Adrenal gland (tissue), 9 donors: ENCODE measurements at regions not wholly inside any gene's neighbourhood (a gene's known extent, or its start where the extent isn't known, plus 50 kb on each side); places are given as distances from the start of the nearest gene placed in this dataset.
"Not testable (repeated sequence)": the region's sequence is repeated elsewhere in the genome, so short reads cannot be mapped to it uniquely, and the experiment has no call there.

Experiments used
- DNase-seq, 7 donors: peaks; one replicate each; pipeline ENCODE4 v3.0.0-alpha.2; 2019 to 2020
- H3K27ac ChIP-seq, 5 donors: fragments of 200-600 bp; sonication (generic) in 4 of 5; 1 replicate in 3 of 5; 2 replicates in 2 of 5; pipeline versions ENCODE4 v1.5.1 to v1.8.0; 2016 to 2020; ENCODE audit warnings: mild to moderate bottlenecking in 1 of 5
- H3K27me3 ChIP-seq: fragments of 200-600 bp; 2 replicates; pipeline ENCODE4 v1.8.0; 2021
- H3K36me3 ChIP-seq, 2 donors: fragments of 200-600 bp; replicated peaks in 1 of 2; 1 replicate in 1 of 2; 2 replicates in 1 of 2; pipeline versions ENCODE4 v1.5.1 to v1.8.0; 2018 to 2022
- H3K4me1 ChIP-seq, 2 donors: fragments of 200-600 bp; replicated peaks in 1 of 2; 1 replicate in 1 of 2; 2 replicates in 1 of 2; pipeline versions ENCODE4 v1.5.1 to v1.8.0; 2018 to 2021
- H3K4me3 ChIP-seq, 4 donors: fragments of 200-600 bp; sonication (generic) in 3 of 4; one replicate each; pipeline ENCODE4 v1.5.1; 2016 to 2018
- H3K9me3 ChIP-seq, 3 donors: fragments of 200-600 bp; sonication (generic) in 1 of 3; replicated peaks in 1 of 3; 1 replicate in 2 of 3; 2 replicates in 1 of 3; pipeline versions ENCODE4 v1.5.1 to v1.8.0; 2016 to 2021
- POLR2A ChIP-seq, 2 donors: fragments of 450-650 bp; IDR thresholded peaks; one replicate each; pipeline ENCODE4 v1.6.1; 2017; ENCODE audit warnings: antibody characterized with exemption in 2 of 2, mild to moderate bottlenecking in 2 of 2, moderate library complexity in 1 of 2
- WGBS, 4 donors: extraction: QIAGEN DNeasy Blood & Tissue Kit in 2 of 4; methylation state at CpG; one replicate each; pipeline versions ENCODE4 v1.1.5 to v1.1.7; 2013 to 2017; 5-methylcytosine and 5-hydroxymethylcytosine counted together
- intact Hi-C, 2 donors: fragments of 100-400 bp; cut with DNase I; formaldehyde crosslinking; loops; one replicate each; pipeline versions ENCODE4 v1.14.1 to v1.15.0; 2022 to 2023
- TF ChIP-seq, protein P1 (sequence below), 6 experiments: fragments of 450-650 bp in 4 of 6; fragments of 200-600 bp in 2 of 6; sonication (generic) in 1 of 6; IDR thresholded peaks; 1 replicate in 5 of 6; 2 replicates in 1 of 6; pipeline versions ENCODE4 v1.5.1 to v1.8.0; 2016 to 2021; ENCODE audit warnings: antibody characterized with exemption in 6 of 6, mild to moderate bottlenecking in 2 of 6, moderate library complexity in 1 of 6
- donor health status: healthy with polysubstance abuse.
- donor health status: Bipolar disorder and iron deficiency.
- donor health status: DM: yes; HTN: yes; CAD: no.
- donor health status: DM: no; HTN: no; CAD: no.
- donor health status: DM: no; HTN: no; CAD: no.

DNA sequence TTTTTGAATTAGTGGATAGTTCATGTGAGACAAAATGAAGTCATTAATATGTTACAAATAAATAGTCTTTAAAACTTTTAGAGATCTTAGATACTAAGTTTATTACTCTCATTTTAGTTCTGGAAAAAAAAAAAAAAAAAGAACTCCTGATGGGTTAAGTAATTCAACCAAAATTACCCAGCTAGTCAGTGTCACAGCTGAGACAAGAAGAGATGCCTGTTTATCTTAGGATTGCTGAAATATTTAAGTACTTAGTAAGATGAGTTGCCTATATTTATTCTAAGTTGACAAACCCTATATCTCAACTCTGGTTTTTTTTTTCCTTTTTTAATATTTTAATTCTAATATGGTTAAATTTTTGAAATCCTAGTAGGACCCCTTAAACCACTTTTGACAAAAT lies 781.0 kb upstream of the LRRN3 start:
- intact Hi-C loops: no loop called here
- no peak for TF ChIP-seq POLR2A (IDR thresholded peaks at IDR 0.05)
- TF ChIP-seq, protein P1, sequence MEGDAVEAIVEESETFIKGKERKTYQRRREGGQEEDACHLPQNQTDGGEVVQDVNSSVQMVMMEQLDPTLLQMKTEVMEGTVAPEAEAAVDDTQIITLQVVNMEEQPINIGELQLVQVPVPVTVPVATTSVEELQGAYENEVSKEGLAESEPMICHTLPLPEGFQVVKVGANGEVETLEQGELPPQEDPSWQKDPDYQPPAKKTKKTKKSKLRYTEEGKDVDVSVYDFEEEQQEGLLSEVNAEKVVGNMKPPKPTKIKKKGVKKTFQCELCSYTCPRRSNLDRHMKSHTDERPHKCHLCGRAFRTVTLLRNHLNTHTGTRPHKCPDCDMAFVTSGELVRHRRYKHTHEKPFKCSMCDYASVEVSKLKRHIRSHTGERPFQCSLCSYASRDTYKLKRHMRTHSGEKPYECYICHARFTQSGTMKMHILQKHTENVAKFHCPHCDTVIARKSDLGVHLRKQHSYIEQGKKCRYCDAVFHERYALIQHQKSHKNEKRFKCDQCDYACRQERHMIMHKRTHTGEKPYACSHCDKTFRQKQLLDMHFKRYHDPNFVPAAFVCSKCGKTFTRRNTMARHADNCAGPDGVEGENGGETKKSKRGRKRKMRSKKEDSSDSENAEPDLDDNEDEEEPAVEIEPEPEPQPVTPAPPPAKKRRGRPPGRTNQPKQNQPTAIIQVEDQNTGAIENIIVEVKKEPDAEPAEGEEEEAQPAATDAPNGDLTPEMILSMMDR (IDR thresholded peaks at IDR 0.05): no peak

DNA sequence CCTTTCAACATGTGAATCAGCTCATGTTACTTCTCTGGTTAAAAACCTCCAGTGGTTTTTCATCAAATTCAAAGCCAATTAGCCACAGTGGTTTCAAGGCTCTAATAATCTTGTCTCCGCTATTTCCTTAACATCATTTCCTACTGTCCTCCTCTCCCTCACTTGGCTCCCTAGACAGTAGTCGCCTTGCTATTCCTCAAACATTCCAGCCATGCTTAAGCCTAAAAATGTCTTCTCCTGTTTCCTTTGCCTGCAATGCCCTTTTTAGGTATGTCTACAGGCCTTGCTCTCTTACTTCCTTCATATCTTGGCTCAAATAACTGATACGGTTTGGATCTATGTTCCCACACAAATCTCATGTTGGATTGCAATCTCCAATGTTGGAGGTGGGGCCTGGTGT lies 779.4 kb upstream of the LRRN3 start:
- TF ChIP-seq, protein P1 (IDR thresholded peaks at IDR 0.05): no peak
- TF ChIP-seq POLR2A (IDR thresholded peaks at IDR 0.05): no peak
- Histone ChIP-seq H3K9me3 (no peaks in the 10 kb centered on the region), H3K36me3 (no peaks in the 10 kb centered on the region), H3K27ac (no peak overlapping the region), H3K4me3 (no peak overlapping the region), H3K27me3 (no peaks in the 10 kb centered on the region), H3K4me1 (no peaks in the 10 kb centered on the region)
- WGBS, 4 donors: 60 to 68% (median 61%) methylated on average over 3 of the region's 3 CpGs
- intact Hi-C loops: no loop called here
- DNase-seq: no peak

More for the DNA sequence above, 781.0 kb upstream of the LRRN3 start:
- Histone ChIP-seq H3K4me3 (no peak overlapping the region), H3K27ac (no peak overlapping the region), H3K4me1 (no peaks in the 10 kb centered on the region), H3K9me3 (no peaks in the 10 kb centered on the region), H3K27me3 (no peaks in the 10 kb centered on the region), H3K36me3 (no peaks in the 10 kb centered on the region)
- no peak for DNase-seq

DNA sequence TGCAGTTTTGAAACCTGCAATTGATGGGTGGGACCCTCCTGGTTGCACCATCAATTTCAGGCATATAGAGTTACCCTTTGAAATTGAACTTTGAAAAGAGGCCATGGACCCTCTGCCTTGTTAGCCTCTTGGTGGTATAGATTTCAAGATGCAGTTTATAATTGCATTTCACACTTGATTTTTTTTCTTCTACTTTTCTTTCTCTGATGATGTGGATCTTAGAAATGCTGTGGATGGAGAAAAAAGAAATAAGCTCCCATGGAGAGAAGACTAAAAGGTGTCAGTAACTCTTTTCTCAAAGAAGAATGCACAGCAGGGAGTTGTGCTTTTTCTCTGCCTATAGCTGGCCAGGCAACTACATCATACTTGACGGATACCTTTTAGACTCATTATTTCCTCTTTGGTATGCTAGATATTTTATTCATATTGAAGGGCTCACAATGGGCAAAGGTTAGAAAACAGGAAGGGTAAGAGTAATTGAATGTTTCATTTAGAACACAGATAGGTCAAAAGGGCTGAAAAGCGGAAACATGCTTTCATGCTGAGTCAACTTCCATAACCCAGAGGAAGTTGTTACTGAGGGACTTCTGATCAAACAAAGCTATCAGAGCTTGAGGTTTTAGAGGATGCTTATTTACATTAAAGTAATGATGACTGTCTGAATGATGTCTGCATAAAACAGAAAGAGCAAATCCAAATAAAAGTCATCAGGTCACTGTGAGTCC lies 773.2 kb upstream of the LRRN3 start:
- Histone ChIP-seq H3K36me3 (no peaks in the 10 kb centered on the region), H3K4me3 (no peak overlapping the region), H3K9me3 (no peaks in the 10 kb centered on the region), H3K27me3 (no peaks in the 10 kb centered on the region), H3K27ac (no peak overlapping the region), H3K4me1 (no peaks in the 10 kb centered on the region)
- TF ChIP-seq POLR2A (IDR thresholded peaks at IDR 0.05): no peak
- TF ChIP-seq, protein P1 (IDR thresholded peaks at IDR 0.05): no peak
- no peak for DNase-seq
- intact Hi-C loops: no loop called here
- WGBS, 4 donors: 63 to 70% (median 66%) methylated on average over 2 of the region's 2 CpGs

DNA sequence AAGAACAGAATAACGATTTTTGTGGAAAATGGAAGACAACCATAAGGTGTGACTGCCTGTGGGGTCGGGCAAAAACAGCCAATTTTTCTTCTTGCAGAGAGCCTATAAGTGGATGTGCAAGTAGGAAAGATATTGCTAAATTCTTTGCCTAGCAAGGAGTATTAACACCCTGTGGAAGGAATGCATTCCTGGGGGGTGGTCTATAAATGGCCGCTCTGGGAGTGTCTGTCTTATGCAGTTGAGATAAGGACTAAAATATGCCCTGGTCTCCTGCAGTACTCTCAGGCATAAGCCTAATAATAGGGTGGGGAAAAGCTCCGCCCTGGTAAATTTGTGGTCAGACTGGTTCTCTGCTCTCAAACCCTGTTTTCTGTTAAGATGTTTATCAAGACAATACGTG lies 770.6 kb upstream of the LRRN3 start:
- H3K4me3 ChIP-seq, DNase-seq, H3K27ac ChIP-seq, intact Hi-C loops, H3K27me3 ChIP-seq, H3K4me1 ChIP-seq, H3K36me3 ChIP-seq, H3K9me3 ChIP-seq: not testable (repeated sequence)
- WGBS, 4 donors: 84 to 91% (median 85%) methylated on average over 5 of the region's 5 CpGs

DNA sequence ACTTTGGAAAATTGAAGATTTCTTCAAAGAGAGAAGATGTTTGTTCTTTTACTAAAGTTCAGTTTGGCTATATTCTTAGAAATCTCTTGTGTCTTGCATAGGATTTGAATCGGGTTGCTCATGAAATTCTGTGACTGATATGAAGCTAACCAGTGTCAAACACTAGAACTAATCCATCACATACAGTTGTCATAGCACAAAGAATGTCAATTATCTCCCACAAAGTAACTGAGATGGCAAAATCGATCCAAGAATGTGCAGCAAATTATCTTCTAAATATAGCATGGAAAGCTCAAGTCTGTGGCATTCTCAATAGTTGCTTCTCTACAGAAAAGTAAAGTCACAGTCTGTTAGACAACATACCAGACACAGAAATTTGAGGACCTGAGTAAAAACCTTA lies 768.1 kb upstream of the LRRN3 start:
- Histone ChIP-seq H3K4me1 (no peaks in the 10 kb centered on the region), H3K27ac (no peak overlapping the region), H3K27me3 (no peaks in the 10 kb centered on the region), H3K36me3 (no peaks in the 10 kb centered on the region), H3K9me3 (no peaks in the 10 kb centered on the region), H3K4me3 (no peak overlapping the region)
- intact Hi-C loops: no loop called here
- 63 to 81% (median 72%) methylated on average over 2 of the region's 2 CpGs for WGBS, 4 donors
- DNase-seq: no peak
- TF ChIP-seq POLR2A (IDR thresholded peaks at IDR 0.05): no peak
- TF ChIP-seq, protein P1 (IDR thresholded peaks at IDR 0.05): no peak
